GM13977 (cell line): ENCODE measurements at regions not wholly inside any gene's neighbourhood (a gene's known extent, or its start where the extent isn't known, plus 50 kb on each side); places are given as distances from the start of the nearest gene placed in this dataset.

ENCODE experiments used
- DNase-seq: peaks from one replicate; pipeline ENCODE4 v3.0.0; 2012; ENCODE audit warnings: low spot score
- CTCF ChIP-seq: IDR thresholded peaks from 2 replicates; pipeline ENCODE4 v1.5.1; 2012; ENCODE audit warnings: mild to moderate bottlenecking, control low read depth; ENCODE audit not compliant: insufficient read depth; ENCODE audit errors: extremely low read depth, missing control alignments
- in situ Hi-C: fragments of 300-500 bp; cut with MboI; formaldehyde crosslinking; loops from one replicate; pipeline ENCODE4 v1.12.0; 2022; ENCODE audit warnings: low sequenced_read_pairs, low pct_unique_long_range_greater_than_20kb, mixed read lengths, inconsistent platforms; ENCODE audit not compliant: unreplicated experiment

- no peak for TF ChIP-seq CTCF
- DNase-seq, result no peak
- in situ Hi-C loops, result no loop called here
Measured at GRCh38 chr5:159783726-159784247, 132.5 kb upstream of the ADRA1B start.

GRCh38 chr5:159784993-159785392 is 131.3 kb upstream of the ADRA1B start:
- no peak for TF ChIP-seq CTCF
- in situ Hi-C loops, result no loop called here

GRCh38 chr5:159785656-159786055 is 130.6 kb upstream of the ADRA1B start:
- no peak for TF ChIP-seq CTCF
- in situ Hi-C loops, result no loop called here
- DNase-seq, result no peak

More at GRCh38 chr5:159784993-159785392, 131.3 kb upstream of the ADRA1B start:
- no peak for DNase-seq

GRCh38 chr5:159786201-159786600 is 130.1 kb upstream of the ADRA1B start:
- in situ Hi-C loops, result no loop called here
- no peak for TF ChIP-seq CTCF

GRCh38 chr5:159786901-159787691 is 129.2 kb upstream of the ADRA1B start:
- in situ Hi-C loops, result no loop called here
- no peak for TF ChIP-seq CTCF
- DNase-seq, result no peak

More at GRCh38 chr5:159786201-159786600, 130.1 kb upstream of the ADRA1B start:
- no peak for DNase-seq

- in situ Hi-C loops, result no loop called here
- no peak for TF ChIP-seq CTCF
- DNase-seq, result no peak
Measured at GRCh38 chr5:159787837-159788236, 128.4 kb upstream of the ADRA1B start.
